Upper lobe of left lung (tissue), 4 donors: ENCODE measurements at regions not wholly inside any gene's neighbourhood (a gene's known extent, or its start where the extent isn't known, plus 50 kb on each side); places are given as distances from the start of the nearest gene placed in this dataset.

Source experiments
- EP300 ChIP-seq, 4 donors: sonication (generic); formaldehyde crosslinking; IDR thresholded peaks; one replicate each; pipeline ENCODE4 v1.5.1; 2017; ENCODE audit warnings: antibody characterized with exemption in 4 of 4, control low read depth in 2 of 4
- POLR2A ChIP-seq, 4 donors: fragments of 450-650 bp; IDR thresholded peaks; one replicate each; pipeline ENCODE4 v1.5.1; 2016 to 2017; ENCODE audit warnings: antibody characterized with exemption in 4 of 4, mild to moderate bottlenecking in 2 of 4
- TF ChIP-seq, protein P1 (sequence below), 6 experiments: fragments of 450-650 bp in 4 of 6; fragments of 200-600 bp in 2 of 6; sonication (generic) in 2 of 6; IDR thresholded peaks; one replicate each; pipeline ENCODE4 v1.5.1; 2016 to 2019; ENCODE audit warnings: antibody characterized with exemption in 6 of 6

DNA sequence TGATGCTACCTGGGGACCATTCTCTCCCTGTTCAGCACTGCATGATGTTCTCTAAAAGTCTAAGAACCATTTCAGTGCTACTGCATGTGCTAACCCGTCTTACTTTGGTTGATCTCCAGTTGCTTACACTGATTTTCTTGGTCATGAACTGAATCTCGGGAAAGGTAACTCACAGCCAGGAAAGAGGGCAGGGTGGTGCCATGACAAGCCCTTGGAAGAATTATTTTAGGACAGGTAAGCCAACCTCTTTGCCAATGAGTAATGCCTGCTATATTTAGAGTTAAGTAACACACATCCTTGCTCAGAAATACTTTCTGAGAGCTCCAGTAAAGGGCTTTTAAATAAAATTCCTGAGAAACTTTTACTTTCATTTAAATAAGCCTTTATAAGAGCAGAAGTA is 126.7 kb downstream of the ARL4A start:
- TF ChIP-seq, protein P1, sequence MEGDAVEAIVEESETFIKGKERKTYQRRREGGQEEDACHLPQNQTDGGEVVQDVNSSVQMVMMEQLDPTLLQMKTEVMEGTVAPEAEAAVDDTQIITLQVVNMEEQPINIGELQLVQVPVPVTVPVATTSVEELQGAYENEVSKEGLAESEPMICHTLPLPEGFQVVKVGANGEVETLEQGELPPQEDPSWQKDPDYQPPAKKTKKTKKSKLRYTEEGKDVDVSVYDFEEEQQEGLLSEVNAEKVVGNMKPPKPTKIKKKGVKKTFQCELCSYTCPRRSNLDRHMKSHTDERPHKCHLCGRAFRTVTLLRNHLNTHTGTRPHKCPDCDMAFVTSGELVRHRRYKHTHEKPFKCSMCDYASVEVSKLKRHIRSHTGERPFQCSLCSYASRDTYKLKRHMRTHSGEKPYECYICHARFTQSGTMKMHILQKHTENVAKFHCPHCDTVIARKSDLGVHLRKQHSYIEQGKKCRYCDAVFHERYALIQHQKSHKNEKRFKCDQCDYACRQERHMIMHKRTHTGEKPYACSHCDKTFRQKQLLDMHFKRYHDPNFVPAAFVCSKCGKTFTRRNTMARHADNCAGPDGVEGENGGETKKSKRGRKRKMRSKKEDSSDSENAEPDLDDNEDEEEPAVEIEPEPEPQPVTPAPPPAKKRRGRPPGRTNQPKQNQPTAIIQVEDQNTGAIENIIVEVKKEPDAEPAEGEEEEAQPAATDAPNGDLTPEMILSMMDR (IDR thresholded peaks at IDR 0.05) = no peak
- TF ChIP-seq POLR2A (IDR thresholded peaks at IDR 0.05) (no peak), EP300 (IDR thresholded peaks at IDR 0.05) (no peak)
